HG02678 (cell line): ENCODE measurements at regions not wholly inside any gene's neighbourhood (a gene's known extent, or its start where the extent isn't known, plus 50 kb on each side); places are given as distances from the start of the nearest gene placed in this dataset.

Experiments
- ATAC-seq: cut with Tn5 transposase; IDR thresholded peaks from one replicate; pipeline ENCODE4 v1.9.1; 2021; ENCODE audit warnings: mild to moderate bottlenecking, moderate library complexity; ENCODE audit not compliant: unreplicated experiment

- ATAC-seq, result no peak
These were observed 379.1 kb upstream of the CDH11 start for GRCh38 chr16:65500919-65501318.

GRCh38 chr16:65500007-65500406 is 378.1 kb upstream of the CDH11 start:
- no peak for ATAC-seq

- no peak for ATAC-seq
These were observed 377.7 kb upstream of the CDH11 start for GRCh38 chr16:65499566-65499965.

- no peak for ATAC-seq
These were observed 375.7 kb upstream of the CDH11 start for GRCh38 chr16:65497571-65497970.

GRCh38 chr16:65495106-65495505 is 373.2 kb upstream of the CDH11 start:
- ATAC-seq, result no peak

GRCh38 chr16:65494609-65495008 is 372.7 kb upstream of the CDH11 start:
- ATAC-seq, result no peak

- ATAC-seq, result no peak
These were observed 372.2 kb upstream of the CDH11 start for GRCh38 chr16:65494080-65494479.

- ATAC-seq, result no peak
These were observed 368.4 kb upstream of the CDH11 start for GRCh38 chr16:65490286-65490685.

- no peak for ATAC-seq
These were observed 367.7 kb upstream of the CDH11 start for GRCh38 chr16:65489531-65490023.

- no peak for ATAC-seq
These were observed 365.4 kb upstream of the CDH11 start for GRCh38 chr16:65487231-65487630.

GRCh38 chr16:65481956-65482355 is 360.1 kb upstream of the CDH11 start:
- no peak for ATAC-seq

- ATAC-seq, result no peak
These were observed 358.6 kb upstream of the CDH11 start for GRCh38 chr16:65480281-65481091.

- no peak for ATAC-seq
These were observed 354.6 kb upstream of the CDH11 start for GRCh38 chr16:65476448-65476955.

GRCh38 chr16:65473699-65474098 is 351.8 kb upstream of the CDH11 start:
- no peak for ATAC-seq

- no peak for ATAC-seq
These were observed 347.3 kb upstream of the CDH11 start for GRCh38 chr16:65469116-65469515.

GRCh38 chr16:65468133-65468532 is 346.3 kb upstream of the CDH11 start:
- no peak for ATAC-seq

- ATAC-seq, result no peak
These were observed 341.9 kb upstream of the CDH11 start for GRCh38 chr16:65463652-65464260.

- no peak for ATAC-seq
These were observed 335.2 kb upstream of the CDH11 start for GRCh38 chr16:65457084-65457483.

GRCh38 chr16:65455761-65456160 is 333.9 kb upstream of the CDH11 start:
- ATAC-seq, result no peak

GRCh38 chr16:65453646-65454045 is 331.8 kb upstream of the CDH11 start:
- no peak for ATAC-seq

- no peak for ATAC-seq
These were observed 327.7 kb upstream of the CDH11 start for GRCh38 chr16:65449526-65449925.

- ATAC-seq, result no peak
These were observed 324.6 kb upstream of the CDH11 start for GRCh38 chr16:65446427-65446826.
